HG03378 (cell line): ENCODE measurements at regions not wholly inside any gene's neighbourhood (a gene's known extent, or its start where the extent isn't known, plus 50 kb on each side); places are given as distances from the start of the nearest gene placed in this dataset.
"Not testable (repeated sequence)": the region's sequence is repeated elsewhere in the genome, so short reads cannot be mapped to it uniquely, and the experiment has no call there.

ENCODE experiments used
- ATAC-seq: cut with Tn5 transposase; IDR thresholded peaks from one replicate; pipeline ENCODE4 v1.9.1; 2021; ENCODE audit warnings: mild to moderate bottlenecking, moderate library complexity; ENCODE audit not compliant: unreplicated experiment

DNA sequence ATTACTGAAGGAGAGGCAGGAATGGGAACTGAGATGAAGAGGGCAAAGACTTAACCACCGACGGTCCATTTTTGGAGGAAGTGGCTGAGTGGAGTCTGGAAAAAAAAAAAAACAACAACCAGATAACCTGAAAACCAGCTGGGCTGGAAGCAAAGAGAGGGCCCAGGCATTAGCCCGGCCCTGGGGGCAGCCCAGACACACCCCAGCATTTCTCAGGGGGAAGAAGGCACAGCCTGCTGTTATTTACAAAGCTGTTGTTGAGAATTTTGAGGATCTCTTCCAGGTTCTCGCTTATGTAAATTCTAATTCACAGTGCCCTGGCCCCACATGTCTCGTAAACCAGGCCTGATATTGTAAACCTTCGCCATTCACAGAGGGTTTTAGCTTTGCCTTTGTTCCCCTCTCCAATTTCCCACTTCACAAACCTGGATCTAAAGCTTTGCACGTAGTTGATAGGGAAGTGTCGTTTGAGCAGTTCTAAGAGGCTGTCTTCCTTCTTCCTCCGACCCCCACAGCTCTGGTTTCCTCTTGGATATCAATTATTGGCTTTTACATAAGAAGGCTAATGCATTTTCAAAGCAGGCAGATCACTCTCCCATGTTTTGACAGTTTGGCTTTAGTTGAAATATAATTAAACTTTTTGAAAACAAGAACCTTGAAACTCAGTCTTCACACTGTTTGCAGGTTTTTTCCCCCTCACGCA, 161.8 kb upstream of the IRF2BP2 start:
- ATAC-seq, result no peak

DNA sequence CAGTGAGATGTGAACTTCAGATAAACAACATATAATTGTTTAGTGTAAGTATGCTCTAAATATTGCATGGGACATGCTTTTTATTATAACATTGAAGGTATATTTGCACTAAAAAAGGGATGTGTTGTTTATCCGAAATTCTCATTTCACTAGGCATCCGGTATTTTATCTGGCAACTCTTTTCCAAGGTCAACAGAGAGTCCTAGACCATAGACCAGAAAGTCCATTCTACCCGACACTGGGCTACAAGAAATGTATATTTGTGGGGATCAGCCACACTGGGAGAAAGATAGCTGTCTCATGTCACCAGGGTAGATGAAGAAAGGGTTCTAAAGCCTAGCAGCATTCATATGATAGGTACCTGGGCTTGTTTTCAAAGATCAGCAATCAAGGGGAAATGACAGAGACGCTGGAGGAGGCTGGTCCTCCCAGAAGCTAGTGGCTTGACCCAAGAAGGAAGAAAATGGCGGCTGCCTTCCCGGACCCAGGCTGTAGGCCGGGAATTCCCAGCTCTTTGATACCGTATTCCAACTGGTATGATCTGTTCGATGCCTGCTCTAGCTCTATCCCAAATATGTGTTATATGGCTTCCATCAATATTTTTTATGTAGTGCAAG, 161.1 kb upstream of the IRF2BP2 start:
- no peak for ATAC-seq

DNA sequence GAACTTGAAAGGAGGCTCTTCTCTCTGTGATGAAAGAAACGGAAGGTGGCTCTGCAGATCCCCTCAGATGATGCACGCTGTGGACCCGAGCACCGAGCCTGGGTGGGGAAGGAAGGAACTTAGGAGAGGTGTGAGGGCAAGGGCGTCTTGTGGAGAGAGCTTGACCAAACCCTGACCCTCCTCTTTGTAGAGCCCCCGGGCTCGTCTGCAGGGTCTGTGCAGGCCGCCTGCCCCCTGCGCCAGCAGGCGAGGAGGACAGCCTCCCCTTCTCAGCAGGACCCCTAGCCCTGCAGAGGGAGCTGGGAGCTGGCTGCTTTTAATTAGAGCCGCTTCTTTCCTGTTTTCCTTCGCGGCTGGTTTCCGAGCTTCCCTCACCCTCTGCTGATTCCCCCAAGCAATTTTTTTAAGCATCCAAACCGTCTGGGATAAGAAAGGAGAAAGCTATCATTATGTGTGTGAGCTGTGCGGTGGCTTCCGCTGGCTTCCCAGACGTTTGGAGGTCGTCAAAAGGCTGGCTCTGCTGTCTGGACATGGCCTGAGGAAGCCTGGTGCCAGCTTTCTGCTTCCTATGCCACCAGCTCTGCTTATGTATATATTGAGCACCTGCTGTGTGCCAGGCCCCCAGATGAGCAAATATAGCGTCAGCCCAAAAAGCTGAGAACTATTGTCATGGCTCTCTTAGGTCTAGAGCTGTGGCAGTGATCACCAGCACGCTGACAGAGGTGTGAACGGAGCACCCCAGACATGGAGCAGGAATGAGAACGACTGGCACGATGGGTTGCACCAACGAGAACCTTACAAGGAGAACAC, 160.2 kb upstream of the IRF2BP2 start:
- no peak for ATAC-seq

DNA sequence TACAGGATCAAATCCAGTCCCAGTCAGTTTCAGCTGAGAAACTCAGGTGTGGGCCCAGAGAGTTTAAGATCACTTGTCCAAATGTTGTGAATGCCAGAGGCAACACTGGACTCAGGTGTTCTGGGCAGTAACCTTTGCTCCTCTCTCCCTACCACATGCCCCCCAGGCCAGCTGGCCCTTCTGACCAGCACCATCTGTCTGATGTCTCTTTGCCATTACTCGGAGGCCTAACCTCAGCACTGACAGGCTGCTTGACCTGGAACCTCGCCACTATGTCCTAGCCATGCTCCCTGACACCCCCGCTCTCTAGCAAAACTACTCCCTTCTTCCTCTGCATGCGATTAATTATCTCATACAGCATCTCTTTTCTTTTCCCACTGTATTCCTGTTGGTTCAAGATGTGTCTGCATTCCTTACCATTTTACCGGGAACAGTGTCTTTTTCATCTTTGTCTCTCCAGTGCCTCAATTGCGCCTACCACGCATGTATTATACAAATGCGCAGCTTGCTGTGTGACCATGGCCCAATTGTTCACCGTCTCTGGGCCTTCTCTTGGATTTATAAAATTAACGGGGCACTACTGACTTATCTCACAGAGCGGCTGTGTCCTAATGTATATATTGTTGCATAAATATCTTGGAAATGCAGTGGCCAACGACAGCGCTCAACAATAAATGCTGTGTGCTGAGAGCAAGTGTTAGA, 159.5 kb upstream of the IRF2BP2 start:
- no peak for ATAC-seq

DNA sequence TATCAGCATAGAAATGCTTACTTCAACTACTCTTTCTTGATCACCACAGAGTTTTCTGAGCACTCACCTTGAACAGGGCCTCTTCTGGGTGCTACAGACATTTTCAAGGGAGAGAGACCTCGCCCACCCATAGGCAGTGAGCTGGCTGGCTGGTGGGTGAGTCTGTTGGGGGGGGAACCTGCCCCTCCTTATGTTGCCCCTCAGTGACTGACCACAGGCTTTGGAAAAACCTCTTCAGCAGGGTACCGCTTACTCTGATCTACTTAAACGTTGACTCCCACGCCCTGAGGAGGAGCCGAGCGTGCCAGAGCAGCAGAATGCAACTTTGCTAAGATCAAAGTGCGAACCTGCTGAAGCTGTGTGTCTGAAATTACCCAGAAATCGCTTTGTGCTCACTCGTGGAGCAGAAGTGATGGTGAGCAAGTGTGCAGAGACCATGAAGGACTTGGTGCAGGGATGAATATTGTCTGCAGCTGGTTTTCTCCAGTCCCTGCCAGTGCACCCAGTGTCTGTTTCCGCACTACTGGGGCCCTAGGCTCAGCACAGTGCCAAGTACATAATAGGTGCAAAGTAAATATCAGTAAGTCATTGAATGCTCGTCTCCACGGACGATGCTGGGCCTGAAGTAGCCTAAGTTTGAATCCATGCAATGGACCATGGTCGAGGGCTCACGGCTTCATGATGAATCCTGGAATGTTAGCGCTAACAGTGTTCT, 158.7 kb upstream of the IRF2BP2 start:
- ATAC-seq, result no peak

DNA sequence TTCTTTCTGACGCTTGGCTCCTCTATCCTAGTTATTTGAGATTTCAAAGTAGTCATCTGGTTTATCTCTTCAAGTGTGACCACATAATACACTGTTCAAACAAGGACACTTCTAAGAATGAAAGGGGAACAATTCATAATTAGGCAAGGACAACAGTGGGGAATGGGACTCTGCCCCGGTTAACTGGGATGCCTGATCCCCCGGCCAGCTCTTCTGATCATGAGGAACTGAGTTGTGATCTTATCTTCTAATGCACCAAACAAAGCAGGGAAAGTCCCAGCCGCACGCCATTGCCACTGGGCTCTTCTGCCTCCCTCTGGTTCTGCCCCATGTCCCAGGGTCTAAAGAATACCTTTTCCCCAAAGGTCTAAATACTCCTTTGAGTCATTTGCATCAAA, 158.2 kb upstream of the IRF2BP2 start:
- no peak for ATAC-seq

DNA sequence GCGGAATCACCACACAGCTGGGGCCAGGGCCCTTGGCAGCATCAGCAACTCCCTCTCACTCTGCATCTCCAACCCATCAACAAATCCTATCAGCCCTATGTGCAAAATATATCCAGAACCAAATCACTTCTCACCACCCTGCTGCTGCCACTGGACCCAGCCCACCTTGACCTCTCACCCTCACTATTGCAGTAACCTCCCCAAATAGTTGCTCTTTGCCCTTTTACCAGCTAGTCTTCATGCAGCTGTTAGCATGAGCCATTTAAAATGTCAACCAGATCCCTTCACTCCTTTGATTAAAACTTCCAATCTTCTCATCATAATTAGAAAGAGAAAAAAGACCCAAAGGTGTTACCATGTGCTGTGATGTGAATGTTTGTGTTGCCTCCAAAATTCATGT, 155.7 kb upstream of the IRF2BP2 start:
- no peak for ATAC-seq

DNA sequence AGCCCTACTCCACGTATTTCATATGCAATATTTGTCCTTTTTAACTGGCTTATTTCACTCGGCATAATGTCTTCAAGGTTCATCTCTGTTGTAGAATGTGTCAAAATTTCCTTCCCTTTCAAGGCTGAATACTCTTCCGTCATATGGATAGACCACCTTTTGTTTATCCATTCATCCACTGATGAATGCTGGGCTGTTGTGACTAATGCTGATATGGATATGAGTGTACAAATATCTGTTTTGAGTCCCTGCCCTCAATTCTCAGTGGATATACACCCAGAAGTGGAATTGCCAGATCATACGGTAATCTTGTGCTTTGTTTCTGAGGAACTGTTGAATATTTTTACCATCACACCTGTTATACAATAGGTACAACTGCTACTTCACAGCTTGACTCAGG, 155.2 kb upstream of the IRF2BP2 start:
- no peak for ATAC-seq

DNA sequence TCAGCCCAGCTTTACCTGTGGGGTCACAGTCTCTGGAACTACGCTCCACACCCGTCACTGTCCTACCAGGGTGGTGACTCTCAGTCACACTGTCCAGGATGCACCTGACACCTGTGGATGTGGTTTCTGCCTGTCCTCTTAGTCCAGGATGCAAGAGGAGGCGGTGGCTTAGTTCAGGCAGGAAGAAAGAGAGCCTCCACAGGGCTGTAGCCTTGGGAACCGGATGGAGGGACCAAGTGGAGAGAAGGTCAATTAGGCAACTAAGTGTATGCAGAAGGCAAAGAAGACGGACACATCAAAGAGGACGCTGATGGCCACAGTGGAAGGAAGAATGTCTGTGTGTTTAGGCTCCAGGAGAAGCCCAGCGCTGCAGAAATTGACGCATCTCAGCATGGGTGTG, 153.9 kb upstream of the IRF2BP2 start:
- ATAC-seq, result no peak

DNA sequence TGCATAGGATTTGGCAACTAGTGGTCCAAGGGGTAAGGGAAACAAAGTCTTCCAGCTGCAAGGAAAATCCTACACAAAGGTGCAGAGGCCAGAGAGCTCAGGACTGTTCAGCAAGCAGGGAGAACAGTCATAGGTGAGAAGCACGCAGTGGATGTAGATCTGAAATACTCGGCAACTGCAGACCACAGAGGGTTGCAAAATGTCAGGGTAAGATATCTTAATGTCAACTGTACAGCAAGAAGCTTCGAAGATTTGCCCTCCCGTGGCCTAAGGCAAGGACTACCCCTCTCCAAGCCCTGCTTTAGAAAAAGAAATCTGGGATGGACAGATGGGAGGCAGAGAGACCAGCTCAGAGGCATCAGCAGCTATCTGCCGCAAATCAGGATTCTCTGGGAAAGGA, 153.4 kb upstream of the IRF2BP2 start:
- no peak for ATAC-seq

DNA sequence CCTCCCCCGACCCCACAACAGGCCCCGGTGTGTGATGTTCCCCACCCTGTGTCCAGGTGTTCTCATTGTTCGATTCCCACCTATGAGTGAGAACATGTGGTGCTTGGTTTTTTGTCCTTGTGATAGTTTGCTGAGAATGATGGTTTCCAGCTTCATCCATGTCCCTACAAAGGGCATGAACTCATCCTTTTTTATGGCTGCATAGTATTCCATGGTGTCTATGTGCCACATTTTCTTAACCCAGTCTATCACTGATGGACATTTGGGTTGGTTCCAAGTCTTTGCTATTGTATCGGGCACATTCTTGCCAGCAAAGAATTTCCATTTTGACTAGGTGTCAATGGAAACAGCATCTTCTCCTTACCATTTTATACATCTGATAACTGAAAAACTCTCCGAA, 152.1 kb upstream of the IRF2BP2 start:
- not testable (repeated sequence) for ATAC-seq

DNA sequence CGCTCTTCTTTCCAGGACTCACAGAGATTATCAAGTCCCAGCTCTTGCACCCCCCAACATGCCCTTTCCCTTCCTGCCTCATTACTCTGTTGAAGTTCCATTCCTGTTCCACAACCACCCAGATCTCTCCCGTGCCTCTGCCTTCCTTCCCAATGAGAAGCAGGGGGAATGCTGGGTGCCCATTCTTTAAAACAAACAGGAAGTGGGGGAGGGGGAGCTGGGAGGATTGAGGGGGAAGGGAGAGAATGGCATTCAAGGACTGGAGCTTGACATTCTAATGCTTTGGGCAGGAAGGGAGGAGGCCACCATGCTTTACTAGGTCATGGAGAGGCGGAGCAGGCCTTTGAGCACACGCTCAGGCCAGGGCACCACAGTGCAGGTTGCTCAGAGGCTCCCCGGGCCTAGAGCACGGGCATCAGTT, 150.3 kb upstream of the IRF2BP2 start:
- no peak for ATAC-seq

DNA sequence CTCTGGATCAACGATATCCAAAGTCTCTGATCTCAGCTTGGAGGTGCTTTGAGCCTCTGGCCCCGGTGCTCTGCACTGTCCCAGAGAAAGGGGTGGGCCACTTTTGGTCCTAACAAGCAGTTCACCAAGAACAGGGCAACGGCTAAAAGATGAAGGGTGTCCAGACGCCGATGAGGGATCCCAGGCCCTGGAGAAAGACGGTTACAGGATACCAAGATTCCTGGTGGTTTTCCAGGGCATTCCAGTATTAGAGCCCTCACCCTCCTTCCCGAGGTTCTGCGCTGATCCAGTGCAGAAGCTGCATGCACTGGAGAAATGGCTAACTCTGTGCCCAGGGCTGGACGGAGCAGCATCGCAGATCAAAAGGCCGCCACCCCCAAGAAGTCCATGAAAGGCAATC, 149.9 kb upstream of the IRF2BP2 start:
- no peak for ATAC-seq

DNA sequence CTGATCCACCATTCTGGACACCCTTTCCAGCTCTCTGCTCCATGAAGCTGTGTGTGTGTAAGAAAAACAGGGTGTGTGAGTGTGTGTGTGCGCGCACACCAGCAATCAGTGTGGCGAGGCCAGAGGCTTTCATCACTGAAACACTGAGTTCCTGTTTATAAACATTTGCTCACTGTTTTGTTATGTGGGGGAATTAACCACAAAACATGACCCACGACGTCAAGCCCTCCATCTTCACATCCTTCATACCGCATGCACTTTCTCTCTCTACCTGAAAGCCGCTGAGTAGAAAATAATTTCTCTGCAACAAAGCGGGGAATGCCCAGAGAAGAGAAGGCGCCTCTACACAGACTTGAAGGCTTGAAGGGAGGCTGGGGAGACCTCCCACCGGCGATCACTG, 148.9 kb upstream of the IRF2BP2 start:
- ATAC-seq, result no peak

DNA sequence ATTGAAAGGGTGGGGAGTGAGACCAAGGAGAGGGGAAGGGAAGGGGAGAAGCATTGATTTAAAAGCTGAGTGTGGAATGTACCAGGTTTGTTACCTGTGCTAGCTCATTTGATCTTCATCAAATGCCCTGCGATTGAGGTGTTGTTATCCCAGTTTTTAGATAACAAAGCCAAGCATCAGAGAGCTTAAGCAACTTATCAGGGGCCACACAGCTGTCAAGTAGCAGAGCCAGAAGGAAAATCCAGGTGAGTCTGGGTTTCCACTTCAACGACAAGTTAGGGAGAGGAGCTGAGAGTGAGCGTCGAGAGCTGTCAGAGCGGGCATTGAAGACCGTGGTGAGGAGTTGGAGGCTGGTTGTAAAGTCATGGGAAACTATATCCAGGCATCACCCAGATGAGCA, 146.9 kb upstream of the IRF2BP2 start:
- no peak for ATAC-seq

DNA sequence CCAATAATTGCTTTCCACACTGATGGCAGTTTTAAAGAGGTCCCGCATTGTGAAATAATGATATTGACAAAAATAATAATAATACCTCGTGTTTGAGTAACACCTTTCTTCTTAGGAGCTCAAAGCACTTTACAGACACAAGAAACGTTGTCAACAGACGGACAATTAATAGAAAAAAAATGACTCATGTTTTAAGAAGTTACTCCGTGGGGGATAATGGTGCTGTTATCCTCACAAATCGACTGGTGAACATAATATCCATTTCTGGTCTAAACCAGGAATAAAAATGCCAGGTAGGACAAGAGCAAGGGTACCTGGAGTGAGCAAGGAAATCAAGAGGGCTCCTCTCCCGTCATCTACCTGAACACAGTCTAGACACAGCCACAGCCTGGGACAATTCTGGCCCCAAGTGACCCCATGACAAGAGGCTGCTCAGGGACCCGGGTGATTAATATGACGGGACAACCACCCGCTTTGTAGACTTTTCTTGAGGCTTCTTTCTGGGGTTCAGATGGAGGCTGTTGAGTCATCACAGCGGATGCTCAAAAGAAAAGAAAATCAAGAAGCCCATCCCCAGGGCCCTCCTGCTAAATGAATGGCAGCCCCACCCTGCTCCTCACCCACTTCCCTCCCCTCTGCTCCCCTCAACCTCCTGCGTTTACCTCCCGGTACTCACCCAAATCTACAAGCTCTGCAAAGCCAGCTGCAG, 146.2 kb upstream of the IRF2BP2 start:
- no peak for ATAC-seq

DNA sequence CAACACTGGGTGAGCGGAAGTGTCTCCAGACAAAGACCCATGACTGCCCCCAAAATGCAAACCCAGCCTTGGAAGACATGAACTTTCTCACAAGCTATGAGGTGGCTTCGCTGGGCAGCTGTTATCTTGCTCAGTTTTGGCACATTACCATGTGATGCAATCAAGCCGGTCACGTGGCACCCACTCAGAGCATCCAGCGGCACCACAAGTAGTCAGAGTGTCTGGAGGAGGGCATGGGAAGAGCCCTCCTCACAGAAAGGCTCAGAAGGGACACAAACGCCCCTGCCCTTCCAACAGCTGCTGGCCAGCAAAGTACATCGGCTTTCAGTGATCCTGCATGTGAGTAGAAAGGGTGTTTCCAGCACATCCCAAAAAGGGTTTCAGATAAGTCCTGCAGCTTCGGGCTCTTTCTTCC, 145.5 kb upstream of the IRF2BP2 start:
- ATAC-seq, result no peak

DNA sequence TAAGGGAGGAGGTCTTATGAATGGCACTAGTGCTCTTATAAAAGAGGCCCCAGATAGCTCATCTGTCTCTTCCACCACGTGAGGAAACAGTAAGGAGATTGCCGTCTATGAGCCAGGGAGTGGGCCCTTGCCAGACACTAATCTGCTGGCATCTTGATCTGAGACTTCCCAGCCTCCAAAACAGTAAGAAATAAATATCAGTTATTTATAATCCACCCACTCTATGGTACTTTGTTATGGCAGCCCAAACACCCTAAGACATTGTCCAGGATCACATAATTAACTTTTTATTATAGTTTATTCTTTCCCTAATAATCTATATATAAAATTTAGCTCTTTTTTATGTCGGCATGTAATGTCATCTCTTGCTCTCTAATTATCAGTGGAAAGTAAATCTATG, 144.0 kb upstream of the IRF2BP2 start:
- no peak for ATAC-seq

DNA sequence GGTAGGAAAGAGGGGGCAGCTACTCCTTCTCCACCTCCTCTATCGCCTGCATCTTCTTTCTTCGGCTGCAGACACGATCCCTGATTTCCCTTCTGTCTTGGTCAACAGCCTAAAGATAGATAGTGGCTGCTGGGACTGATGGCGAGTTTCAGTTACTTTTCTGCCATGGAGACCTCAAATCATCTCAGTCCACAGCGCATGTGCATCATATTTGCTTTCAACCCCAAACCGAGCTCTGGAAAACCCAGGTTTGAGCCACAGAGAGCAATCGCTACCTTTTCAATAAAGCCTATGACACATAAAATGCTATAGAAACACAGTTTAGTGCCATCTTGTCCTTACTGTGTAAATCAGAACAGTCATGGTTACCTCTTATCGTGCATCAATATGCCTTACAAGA, 142.9 kb upstream of the IRF2BP2 start:
- ATAC-seq, result no peak

DNA sequence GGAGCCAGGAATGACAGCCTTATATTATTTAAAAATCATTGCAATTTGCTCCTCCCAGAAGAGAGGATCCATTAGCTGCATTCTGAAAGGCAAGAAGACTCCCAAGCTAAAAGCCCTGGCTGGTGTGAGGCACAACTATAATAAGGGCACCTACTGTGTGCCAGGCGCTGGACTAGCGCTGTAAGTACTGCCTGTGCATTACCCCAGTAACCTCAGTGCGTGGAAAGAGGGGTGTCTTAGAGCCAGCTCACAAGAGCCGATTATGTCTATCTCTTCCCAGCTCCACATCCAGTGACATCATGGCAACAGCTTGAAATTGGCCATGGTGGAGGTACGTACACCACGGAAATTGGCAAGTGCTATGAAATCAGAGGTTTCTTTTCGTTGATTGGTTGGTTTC, 141.7 kb upstream of the IRF2BP2 start:
- no peak for ATAC-seq
